Nephron (organoid): ENCODE measurements at regions not wholly inside any gene's neighbourhood (a gene's known extent, or its start where the extent isn't known, plus 50 kb on each side); places are given as distances from the start of the nearest gene placed in this dataset.

Experiments used
- H3K27ac Mint-ChIP-seq, 3 experiments: 2 replicates each; pipeline ENCODE4 v1.8.0; 2020; ENCODE audit warnings: mixed read lengths in 3 of 3, mild to moderate bottlenecking in 2 of 3, moderate library complexity in 1 of 3
- H3K27me3 Mint-ChIP-seq: 2 replicates; pipeline ENCODE4 v1.8.0; 2021; ENCODE audit warnings: low read depth, mild to moderate bottlenecking, moderate library complexity, mixed read lengths
- H3K36me3 Mint-ChIP-seq: 2 replicates; pipeline ENCODE4 v1.8.0; 2020; ENCODE audit warnings: low read depth, mixed read lengths
- H3K4me1 Mint-ChIP-seq: 2 replicates; pipeline ENCODE4 v1.8.0; 2020; ENCODE audit warnings: mixed read lengths
- H3K4me3 Mint-ChIP-seq, 3 experiments: 2 replicates each; pipeline ENCODE4 v1.8.0; 2020; ENCODE audit warnings: mild to moderate bottlenecking in 3 of 3, mixed read lengths in 3 of 3, moderate library complexity in 2 of 3
- H3K9me3 Mint-ChIP-seq: 2 replicates; pipeline ENCODE4 v1.8.0; 2020; ENCODE audit warnings: mixed read lengths
- CTCF ChIP-seq, 3 experiments: fragments of 200-600 bp; sonication (generic); IDR thresholded peaks; one replicate each; pipeline ENCODE4 v1.5.0; 2021; ENCODE audit warnings: antibody characterized with exemption in 3 of 3; ENCODE audit not compliant: unreplicated experiment in 3 of 3

GRCh38 chr5:6086871-6087270 lies 291.5 kb downstream of the MED10 start:
- Mint-ChIP-seq H3K4me3 (no peak overlapping the region), H3K27ac (no peak overlapping the region), H3K36me3 (no peaks in the 10 kb centered on the region), H3K9me3 (no peaks in the 10 kb centered on the region), H3K27me3 (peaks cover 3% of the 10 kb centered on the region), H3K4me1 (peaks cover 34% of the 10 kb centered on the region)
- TF ChIP-seq CTCF (IDR thresholded peaks at IDR 0.05; ENCODE audit: unreplicated experiment in 3 of 3) = no peak

- Mint-ChIP-seq H3K36me3 (no peaks in the 10 kb centered on the region), H3K27ac (peak overlapping the region in 1 of 3 experiments; percentile 1), H3K4me3 (no peak overlapping the region), H3K9me3 (no peaks in the 10 kb centered on the region), H3K27me3 (peaks cover 3% of the 10 kb centered on the region), H3K4me1 (peaks cover 23% of the 10 kb centered on the region)
- no peak for TF ChIP-seq CTCF (IDR thresholded peaks at IDR 0.05; ENCODE audit: unreplicated experiment in 3 of 3)
Measured at GRCh38 chr5:6085341-6085860, 292.9 kb downstream of the MED10 start.

GRCh38 chr5:6084836-6085235 lies 293.5 kb downstream of the MED10 start:
- Mint-ChIP-seq H3K4me3 (no peak overlapping the region), H3K9me3 (no peaks in the 10 kb centered on the region), H3K27ac (peak overlapping the region in 1 of 3 experiments; percentile 1), H3K36me3 (no peaks in the 10 kb centered on the region), H3K27me3 (peaks cover 3% of the 10 kb centered on the region), H3K4me1 (peaks cover 18% of the 10 kb centered on the region)
- no peak for TF ChIP-seq CTCF (IDR thresholded peaks at IDR 0.05; ENCODE audit: unreplicated experiment in 3 of 3)

GRCh38 chr5:6084376-6084775 lies 294.0 kb downstream of the MED10 start:
- H3K27me3 Mint-ChIP-seq = peaks cover 3% of the 10 kb centered on the region
- peak overlapping the region in 1 of 3 experiments; percentile 1 for H3K27ac Mint-ChIP-seq
- H3K4me3 Mint-ChIP-seq = no peak overlapping the region
- TF ChIP-seq CTCF (IDR thresholded peaks at IDR 0.05; ENCODE audit: unreplicated experiment in 3 of 3) = no peak
- no peaks in the 10 kb centered on the region for H3K36me3 Mint-ChIP-seq
- peaks cover 15% of the 10 kb centered on the region for H3K4me1 Mint-ChIP-seq
- H3K9me3 Mint-ChIP-seq = no peaks in the 10 kb centered on the region

- H3K4me3 Mint-ChIP-seq = no peak overlapping the region
- H3K36me3 Mint-ChIP-seq = no peaks in the 10 kb centered on the region
- H3K9me3 Mint-ChIP-seq = no peaks in the 10 kb centered on the region
- H3K4me1 Mint-ChIP-seq = peaks cover 15% of the 10 kb centered on the region
- no peak for TF ChIP-seq CTCF (IDR thresholded peaks at IDR 0.05; ENCODE audit: unreplicated experiment in 3 of 3)
- peak overlapping the region in 2 of 3 experiments; percentile 1 to 21 for H3K27ac Mint-ChIP-seq
- no peaks in the 10 kb centered on the region for H3K27me3 Mint-ChIP-seq
Measured at GRCh38 chr5:6083311-6083978, 294.9 kb downstream of the MED10 start.

- Mint-ChIP-seq H3K27me3 (no peaks in the 10 kb centered on the region), H3K36me3 (no peaks in the 10 kb centered on the region), H3K27ac (no peak overlapping the region), H3K9me3 (no peaks in the 10 kb centered on the region), H3K4me1 (peaks cover 15% of the 10 kb centered on the region), H3K4me3 (no peak overlapping the region)
- no peak for TF ChIP-seq CTCF (IDR thresholded peaks at IDR 0.05; ENCODE audit: unreplicated experiment in 3 of 3)
Measured at GRCh38 chr5:6082685-6083084, 295.7 kb downstream of the MED10 start.
